HCT116 (cell line): ENCODE measurements at regions not wholly inside any gene's neighbourhood (a gene's known extent, or its start where the extent isn't known, plus 50 kb on each side); places are given as distances from the start of the nearest gene placed in this dataset.

Experiments
- ATAC-seq: fragments of 200-7000 bp; cut with Tn5 transposase; 2 replicates; pipeline ENCODE4 v1.9.1; 2020; ENCODE audit warnings: mild to moderate bottlenecking, moderate library complexity
- BruUV-seq: library from RNA; stranded (reverse); fragments of 400-500 nt; replicated peaks from 2 replicates; lab custom pipeline; 2021; lab: Mats Ljungman, UMichigan
- CTCF ChIA-PET: fragments of 300-600 bp; sonication (Branson Sonifier 250); formaldehyde crosslinking; loops from one replicate; lab custom pipeline; 2021; ENCODE audit warnings: antibody characterized with exemption; lab: Charles Lee
- POLR2A ChIA-PET: fragments of 300-600, 350-600 bp; sonication (Branson Sonifier 250); formaldehyde crosslinking; loops from one replicate; lab custom pipeline; 2021; ENCODE audit warnings: antibody characterized with exemption; lab: Charles Lee
- RAD21 ChIA-PET, 2 experiments: fragments of 300-600 bp; sonication (Branson Sonifier 250); formaldehyde crosslinking; loops; one replicate each; lab custom pipeline; 2023; ENCODE audit warnings: low total read pairs in 2 of 2; ENCODE audit not compliant: uncharacterized antibody in 2 of 2, unreplicated experiment in 2 of 2, low non-redundant PET in 1 of 2; lab: Charles Lee
- DNase-seq: peaks from one replicate; pipeline ENCODE4 v3.0.0-alpha.2; 2010; ENCODE audit warnings: low read depth, low spot score
- H2AFZ ChIP-seq: fragments of 200-600 bp; shearing (Covaris generic), sonication (generic); 2 replicates; pipeline ENCODE4 v1.6.1; 2017; ENCODE audit warnings: low read depth, mixed run types, mixed read lengths, antibody characterized with exemption, low read length; ENCODE audit not compliant: poor library complexity, severe bottlenecking
- H3K27ac ChIP-seq: 2 replicates; pipeline ENCODE4 v1.5.1; 2012; ENCODE audit warnings: low read depth, low read length
- H3K27me3 ChIP-seq: fragments of 200-600 bp; sonication (generic); 2 replicates; pipeline ENCODE4 v1.6.1; 2016; ENCODE audit warnings: mixed run types, low read length, mixed read lengths; ENCODE audit not compliant: insufficient read depth
- H3K36me3 ChIP-seq, 2 experiments: fragments of 200-500 bp in 1 of 2; fragments of 200-600 bp in 1 of 2; sonication (Bioruptor generic) in 1 of 2; sonication (generic) in 1 of 2; 2 replicates each; pipeline versions ENCODE4 v1.5.1 to v1.6.1; 2014 to 2016; ENCODE audit warnings: low read length in 2 of 2, inconsistent platforms in 1 of 2, mixed read lengths in 1 of 2, mixed run types in 1 of 2; ENCODE audit not compliant: insufficient read depth in 2 of 2, control insufficient read depth in 1 of 2
- H3K4me1 ChIP-seq, 2 experiments: fragments of 200-600 bp in 1 of 2; sonication (generic) in 1 of 2; 2 replicates each; pipeline versions ENCODE4 v1.5.1 to v1.6.1; 2012 to 2017; ENCODE audit warnings: low read length in 2 of 2, inconsistent platforms in 1 of 2, mild to moderate bottlenecking in 1 of 2, mixed read lengths in 1 of 2, mixed run types in 1 of 2, moderate library complexity in 1 of 2; ENCODE audit not compliant: insufficient read depth in 2 of 2, control insufficient read depth in 1 of 2
- H3K4me2 ChIP-seq: fragments of 200-600 bp; sonication (generic); 2 replicates; pipeline ENCODE4 v1.6.1; 2017; ENCODE audit warnings: mixed run types, low read length, mixed read lengths
- H3K4me3 ChIP-seq, 2 experiments: fragments of 200-600 bp in 1 of 2; sonication (generic) in 1 of 2; replicated peaks in 1 of 2; 2 replicates each; pipeline ENCODE4 v1.5.1; 2011 to 2016; ENCODE audit warnings: low read length in 2 of 2, control low read depth in 1 of 2, low read depth in 1 of 2, mild to moderate bottlenecking in 1 of 2, mixed read lengths in 1 of 2, mixed run types in 1 of 2
- H3K79me2 ChIP-seq: fragments of 200-600 bp; sonication (generic); 2 replicates; pipeline ENCODE4 v1.6.1; 2017; ENCODE audit warnings: mild to moderate bottlenecking, mixed run types, low read length, moderate library complexity, mixed read lengths; ENCODE audit not compliant: insufficient read depth
- H3K9ac ChIP-seq: fragments of 200-600 bp; sonication (generic); 2 replicates; pipeline ENCODE4 v1.6.1; 2016; ENCODE audit warnings: low read length, mixed read lengths
- H3K9me2 ChIP-seq: fragments of 200-600 bp; sonication (generic), shearing (Covaris generic); 2 replicates; pipeline ENCODE4 v1.6.1; 2017; ENCODE audit warnings: mixed run types, mild to moderate bottlenecking, moderate library complexity; ENCODE audit not compliant: insufficient read depth
- H3K9me3 ChIP-seq, 2 experiments: fragments of 200-500 bp in 1 of 2; fragments of 200-600 bp in 1 of 2; sonication (Bioruptor generic) in 1 of 2; sonication (generic) in 1 of 2; 2 replicates each; pipeline ENCODE4 v1.6.1; 2014 to 2017; ENCODE audit warnings: low read length in 2 of 2, mixed read lengths in 2 of 2, inconsistent platforms in 1 of 2, low read depth in 1 of 2, mild to moderate bottlenecking in 1 of 2, mixed run types in 1 of 2, moderate library complexity in 1 of 2; ENCODE audit not compliant: control insufficient read depth in 1 of 2, insufficient read depth in 1 of 2
- H4K20me1 ChIP-seq: fragments of 200-600 bp; sonication (generic), shearing (Covaris generic); 2 replicates; pipeline ENCODE4 v1.6.1; 2017; ENCODE audit warnings: mixed run types, mild to moderate bottlenecking, moderate library complexity; ENCODE audit not compliant: insufficient read depth
- CEBPB ChIP-seq: IDR thresholded peaks from 2 replicates; pipeline ENCODE4 v1.6.1; 2012; ENCODE audit warnings: low read depth
- EGR1 ChIP-seq: IDR thresholded peaks from 2 replicates; pipeline ENCODE4 v1.6.1; 2012; ENCODE audit warnings: low read depth
- EZH2phosphoT487 ChIP-seq: fragments of 200-600 bp; IDR thresholded peaks from 2 replicates; pipeline ENCODE4 v1.6.1; 2018; ENCODE audit warnings: antibody characterized with exemption, borderline replicate concordance
- POLR2A ChIP-seq: IDR thresholded peaks from 2 replicates; pipeline ENCODE4 v1.7.0; 2011; ENCODE audit warnings: borderline replicate concordance; ENCODE audit not compliant: insufficient read depth, insufficient read length; ENCODE audit errors: extremely low read depth
- RAD21 ChIP-seq: IDR thresholded peaks from 2 replicates; pipeline ENCODE4 v1.6.1; 2012; ENCODE audit warnings: low read depth, mild to moderate bottlenecking
- REST ChIP-seq: IDR thresholded peaks from 2 replicates; pipeline ENCODE4 v1.6.1; 2012; ENCODE audit warnings: low read depth
- SIN3A ChIP-seq: IDR thresholded peaks from 2 replicates; pipeline ENCODE4 v1.6.1; 2012; ENCODE audit warnings: low read depth
- SP1 ChIP-seq: IDR thresholded peaks from 2 replicates; pipeline ENCODE4 v1.6.1; 2012; ENCODE audit warnings: low read depth
- SRF ChIP-seq: IDR thresholded peaks from 2 replicates; pipeline ENCODE4 v1.6.1; 2012; ENCODE audit warnings: low read depth
- YY1 ChIP-seq: IDR thresholded peaks from 2 replicates; pipeline ENCODE4 v1.6.1; 2011; ENCODE audit warnings: low read length, low read depth, moderate library complexity, mild to moderate bottlenecking; ENCODE audit not compliant: insufficient replicate concordance; ENCODE audit errors: extremely low read depth
- intact Hi-C: fragments of 100-400 bp; cut with micrococcal nuclease; formaldehyde crosslinking; loops from 2 replicates; pipeline ENCODE4 v1.10.0; 2022
- TF ChIP-seq, protein P1 (sequence below), 3 experiments: fragments of 200-600 bp in 1 of 3; sonication (generic) in 1 of 3; IDR thresholded peaks in 2 of 3; conservative IDR thresholded peaks in 1 of 3; 2 replicates each; pipeline ENCODE4 v1.5.1; 2012 to 2017; ENCODE audit warnings: low read depth in 2 of 3, low read length in 2 of 3, antibody characterized with exemption in 1 of 3, borderline replicate concordance in 1 of 3, control low read depth in 1 of 3, mild to moderate bottlenecking in 1 of 3, mixed read lengths in 1 of 3, mixed run types in 1 of 3, moderate library complexity in 1 of 3; ENCODE audit not compliant: insufficient read depth in 1 of 3
- TF ChIP-seq, protein P2 (sequence below): IDR thresholded peaks from 2 replicates; pipeline ENCODE4 v1.6.1; 2012
- TF ChIP-seq, protein P3 (sequence below): IDR thresholded peaks from 2 replicates; pipeline ENCODE4 v1.6.1; 2012

DNA sequence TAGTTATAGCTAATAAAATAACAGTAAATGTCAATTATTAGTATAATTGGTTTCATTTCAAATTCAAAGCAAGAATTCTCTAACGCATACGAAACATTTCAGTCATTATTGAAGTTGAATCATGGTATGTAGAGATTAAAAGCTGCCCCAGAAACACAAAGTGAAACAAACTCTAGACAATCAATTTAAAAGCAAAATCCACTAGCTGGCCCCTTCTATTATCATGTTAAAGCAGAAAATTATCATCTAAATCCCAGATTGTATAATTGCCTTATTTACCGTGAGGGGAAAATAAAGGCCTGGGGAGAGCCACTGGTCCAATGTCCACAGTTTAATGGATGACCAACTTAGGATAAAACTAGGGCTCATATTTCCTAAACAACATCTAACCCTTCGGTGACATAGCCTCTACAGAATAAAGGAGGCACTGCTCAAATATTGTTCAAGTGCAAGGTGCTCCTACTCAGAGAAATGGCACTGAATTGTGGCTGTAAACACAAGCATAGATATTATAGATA, 110.9 kb upstream of the THRB start:
- TF ChIP-seq, protein P1, sequence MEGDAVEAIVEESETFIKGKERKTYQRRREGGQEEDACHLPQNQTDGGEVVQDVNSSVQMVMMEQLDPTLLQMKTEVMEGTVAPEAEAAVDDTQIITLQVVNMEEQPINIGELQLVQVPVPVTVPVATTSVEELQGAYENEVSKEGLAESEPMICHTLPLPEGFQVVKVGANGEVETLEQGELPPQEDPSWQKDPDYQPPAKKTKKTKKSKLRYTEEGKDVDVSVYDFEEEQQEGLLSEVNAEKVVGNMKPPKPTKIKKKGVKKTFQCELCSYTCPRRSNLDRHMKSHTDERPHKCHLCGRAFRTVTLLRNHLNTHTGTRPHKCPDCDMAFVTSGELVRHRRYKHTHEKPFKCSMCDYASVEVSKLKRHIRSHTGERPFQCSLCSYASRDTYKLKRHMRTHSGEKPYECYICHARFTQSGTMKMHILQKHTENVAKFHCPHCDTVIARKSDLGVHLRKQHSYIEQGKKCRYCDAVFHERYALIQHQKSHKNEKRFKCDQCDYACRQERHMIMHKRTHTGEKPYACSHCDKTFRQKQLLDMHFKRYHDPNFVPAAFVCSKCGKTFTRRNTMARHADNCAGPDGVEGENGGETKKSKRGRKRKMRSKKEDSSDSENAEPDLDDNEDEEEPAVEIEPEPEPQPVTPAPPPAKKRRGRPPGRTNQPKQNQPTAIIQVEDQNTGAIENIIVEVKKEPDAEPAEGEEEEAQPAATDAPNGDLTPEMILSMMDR (IDR thresholded peaks at IDR 0.05 in 2 of 3, conservative IDR thresholded peaks at IDR 0.05 in 1 of 3; ENCODE audit: borderline replicate concordance in 1 of 3, insufficient read depth in 1 of 3, low read depth in 2 of 3, low read length in 2 of 3): no peak
- TF ChIP-seq YY1 (no peak), SIN3A (no peak), EGR1 (no peak), EZH2phosphoT487 (no peak), POLR2A (no peak), CEBPB (no peak), RAD21 (no peak), REST (no peak), SRF (no peak), SP1 (no peak)
- TF ChIP-seq, protein P2, sequence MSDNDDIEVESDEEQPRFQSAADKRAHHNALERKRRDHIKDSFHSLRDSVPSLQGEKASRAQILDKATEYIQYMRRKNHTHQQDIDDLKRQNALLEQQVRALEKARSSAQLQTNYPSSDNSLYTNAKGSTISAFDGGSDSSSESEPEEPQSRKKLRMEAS: no peak
- TF ChIP-seq, protein P3, sequence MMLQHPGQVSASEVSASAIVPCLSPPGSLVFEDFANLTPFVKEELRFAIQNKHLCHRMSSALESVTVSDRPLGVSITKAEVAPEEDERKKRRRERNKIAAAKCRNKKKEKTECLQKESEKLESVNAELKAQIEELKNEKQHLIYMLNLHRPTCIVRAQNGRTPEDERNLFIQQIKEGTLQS: no peak
- TF ChIP-seq, all 23 proteins: peak for 0
- ATAC-seq (no peak), DNase-seq (no peak)
- Histone ChIP-seq H3K27me3 (no peaks in the 10 kb centered on the region), H3K27ac (no peak overlapping the region), H3K4me2 (no peak overlapping the region), H3K79me2 (no peaks in the 10 kb centered on the region), H3K9me2 (no peaks in the 10 kb centered on the region), H3K9ac (no peak overlapping the region), H4K20me1 (no peaks in the 10 kb centered on the region), H3K9me3 (no peaks in the 10 kb centered on the region), H3K36me3 (no peaks in the 10 kb centered on the region), H2AFZ (no peak overlapping the region), H3K4me1 (no peaks in the 10 kb centered on the region), H3K4me3 (no peak overlapping the region)
- POLR2A ChIA-PET: no interaction called here
- no TSS peak for BruUV-seq
- intact Hi-C loops: no loop called here
- CTCF ChIA-PET: no interaction called here
- RAD21 ChIA-PET: no interaction called here
